BJ (cell line): ENCODE measurements at regions not wholly inside any gene's neighbourhood (a gene's known extent, or its start where the extent isn't known, plus 50 kb on each side); places are given as distances from the start of the nearest gene placed in this dataset.

Experiments used
- CTCF ChIA-PET: fragments of 350-600 bp; formaldehyde crosslinking; extraction: SDS; loops from one replicate; lab custom pipeline; 2021; ENCODE audit warnings: antibody characterized with exemption, inconsistent platforms; lab: Yijun Ruan, JAX
- POLR2A ChIA-PET: fragments of 300-600 bp; sonication (Branson Sonifier 250); formaldehyde crosslinking; extraction: SDS; loops from one replicate; lab custom pipeline; 2021; ENCODE audit warnings: antibody characterized with exemption; lab: Charles Lee
- DNase-seq: peaks from one replicate; pipeline ENCODE4 v3.0.0-alpha.2; 2011; ENCODE audit warnings: low read depth
- H3K27me3 ChIP-seq: 2 replicates; pipeline ENCODE4 v1.6.0; 2011; ENCODE audit warnings: low read length; ENCODE audit not compliant: control insufficient read depth, insufficient read depth
- H3K36me3 ChIP-seq: 2 replicates; pipeline ENCODE4 v1.5.1; 2011; ENCODE audit warnings: low read length; ENCODE audit not compliant: control insufficient read depth, insufficient read depth
- H3K4me3 ChIP-seq: 2 replicates; pipeline ENCODE4 v1.5.1; 2011; ENCODE audit warnings: low read depth, mild to moderate bottlenecking, control low read depth, low read length
- TF ChIP-seq, protein P1 (sequence below): IDR thresholded peaks from 2 replicates; pipeline ENCODE4 v1.5.1; 2011; ENCODE audit warnings: low read depth, mild to moderate bottlenecking, control low read depth, inconsistent platforms, low read length, moderate library complexity; ENCODE audit not compliant: insufficient read depth

DNA sequence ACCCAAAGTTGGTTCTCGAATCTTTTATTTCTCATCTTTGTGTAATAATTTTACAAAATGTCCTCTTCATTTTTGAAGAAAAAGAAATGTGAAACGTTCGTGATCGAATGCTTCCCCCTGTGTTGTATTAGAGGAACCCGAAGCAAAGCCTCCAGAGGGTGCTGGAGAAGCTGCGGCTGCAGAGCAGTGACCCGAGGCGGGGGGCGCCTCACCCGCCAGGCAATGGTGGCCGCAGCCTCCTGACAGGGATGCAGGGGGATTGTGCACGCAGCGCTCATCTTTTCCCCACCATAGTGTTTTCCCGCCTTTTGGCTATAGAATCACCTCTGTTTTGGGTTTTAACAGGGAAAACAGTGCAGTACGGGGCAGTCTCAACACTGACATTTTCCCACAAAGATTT lies 307.5 kb upstream of the ANKRD30A start:
- no peaks in the 10 kb centered on the region for H3K36me3 ChIP-seq
- DNase-seq, result no peak
- H3K27me3 ChIP-seq, result no peaks in the 10 kb centered on the region
- ChIA-PET CTCF (interaction anchor here (0.6 kb wide), 1 partner anchor 68 kb away, joined by 3 read pairs; no protein-coding TSS in a partner anchor), POLR2A (no interaction called here)
- H3K4me3 ChIP-seq, result no peak overlapping the region
- TF ChIP-seq, protein P1, sequence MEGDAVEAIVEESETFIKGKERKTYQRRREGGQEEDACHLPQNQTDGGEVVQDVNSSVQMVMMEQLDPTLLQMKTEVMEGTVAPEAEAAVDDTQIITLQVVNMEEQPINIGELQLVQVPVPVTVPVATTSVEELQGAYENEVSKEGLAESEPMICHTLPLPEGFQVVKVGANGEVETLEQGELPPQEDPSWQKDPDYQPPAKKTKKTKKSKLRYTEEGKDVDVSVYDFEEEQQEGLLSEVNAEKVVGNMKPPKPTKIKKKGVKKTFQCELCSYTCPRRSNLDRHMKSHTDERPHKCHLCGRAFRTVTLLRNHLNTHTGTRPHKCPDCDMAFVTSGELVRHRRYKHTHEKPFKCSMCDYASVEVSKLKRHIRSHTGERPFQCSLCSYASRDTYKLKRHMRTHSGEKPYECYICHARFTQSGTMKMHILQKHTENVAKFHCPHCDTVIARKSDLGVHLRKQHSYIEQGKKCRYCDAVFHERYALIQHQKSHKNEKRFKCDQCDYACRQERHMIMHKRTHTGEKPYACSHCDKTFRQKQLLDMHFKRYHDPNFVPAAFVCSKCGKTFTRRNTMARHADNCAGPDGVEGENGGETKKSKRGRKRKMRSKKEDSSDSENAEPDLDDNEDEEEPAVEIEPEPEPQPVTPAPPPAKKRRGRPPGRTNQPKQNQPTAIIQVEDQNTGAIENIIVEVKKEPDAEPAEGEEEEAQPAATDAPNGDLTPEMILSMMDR, result no peak

DNA sequence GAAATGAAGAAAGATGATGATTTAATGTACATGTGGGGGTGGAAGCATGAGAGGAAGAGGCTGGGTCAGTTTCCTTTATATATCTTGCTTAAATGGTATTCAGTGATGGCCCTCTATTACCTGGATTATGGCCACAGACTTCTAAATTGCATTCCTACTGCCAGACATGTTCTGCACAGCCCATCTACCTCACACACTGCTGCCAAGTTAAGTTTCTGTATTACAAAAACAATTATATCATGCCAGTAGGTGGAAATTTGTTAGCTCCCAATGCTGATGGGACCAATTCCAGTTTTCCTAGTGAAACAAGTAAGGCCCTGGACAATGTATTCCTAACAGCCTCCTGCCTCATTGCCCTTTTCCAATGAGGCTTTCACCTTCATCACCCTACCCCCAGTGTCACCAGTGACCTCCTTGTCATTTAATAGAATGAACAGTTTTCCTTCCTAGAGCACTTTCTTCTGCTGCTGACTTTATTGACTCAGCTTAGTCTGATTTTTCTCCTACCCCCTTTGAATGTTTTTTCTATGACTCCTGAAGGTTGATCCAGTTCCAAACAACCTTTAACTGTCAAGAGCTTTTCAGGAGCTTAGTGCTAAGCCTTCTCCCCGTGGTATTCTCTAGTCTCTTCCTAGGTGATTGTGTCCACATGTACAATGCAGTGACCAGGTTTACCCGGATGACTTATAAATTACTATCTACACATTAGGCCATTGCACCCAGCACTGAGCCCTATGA lies 316.6 kb upstream of the ANKRD30A start:
- H3K36me3 ChIP-seq, result no peaks in the 10 kb centered on the region
- DNase-seq, result no peak
- TF ChIP-seq, protein P1, result no peak
- ChIA-PET POLR2A (no interaction called here), CTCF (no interaction called here)
- H3K27me3 ChIP-seq, result no peaks in the 10 kb centered on the region
- no peak overlapping the region for H3K4me3 ChIP-seq

DNA sequence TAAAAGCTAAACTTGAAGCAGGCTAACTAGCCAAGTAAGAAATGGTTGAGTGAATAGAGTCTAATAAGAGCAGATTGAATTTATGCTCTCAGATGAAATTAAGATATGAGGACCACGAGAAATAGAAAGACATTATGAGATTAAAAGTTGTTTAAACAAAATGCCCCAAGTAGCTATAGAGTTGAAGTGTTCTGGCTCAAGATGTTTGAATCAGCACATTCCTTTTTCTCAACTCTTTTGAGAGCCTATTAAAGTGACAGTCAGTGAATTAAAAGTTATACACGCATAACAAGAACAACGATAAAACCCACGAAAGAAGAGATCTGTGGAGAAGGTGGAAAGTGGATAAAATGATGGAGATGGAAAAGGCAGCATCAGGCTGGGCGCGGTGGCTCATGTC lies 322.2 kb upstream of the ANKRD30A start:
- no peaks in the 10 kb centered on the region for H3K36me3 ChIP-seq
- POLR2A ChIA-PET, result no interaction called here
- TF ChIP-seq, protein P1, result no peak
- no peak overlapping the region for H3K4me3 ChIP-seq
- H3K27me3 ChIP-seq, result no peaks in the 10 kb centered on the region
- CTCF ChIA-PET, result no interaction called here
- DNase-seq, result no peak

DNA sequence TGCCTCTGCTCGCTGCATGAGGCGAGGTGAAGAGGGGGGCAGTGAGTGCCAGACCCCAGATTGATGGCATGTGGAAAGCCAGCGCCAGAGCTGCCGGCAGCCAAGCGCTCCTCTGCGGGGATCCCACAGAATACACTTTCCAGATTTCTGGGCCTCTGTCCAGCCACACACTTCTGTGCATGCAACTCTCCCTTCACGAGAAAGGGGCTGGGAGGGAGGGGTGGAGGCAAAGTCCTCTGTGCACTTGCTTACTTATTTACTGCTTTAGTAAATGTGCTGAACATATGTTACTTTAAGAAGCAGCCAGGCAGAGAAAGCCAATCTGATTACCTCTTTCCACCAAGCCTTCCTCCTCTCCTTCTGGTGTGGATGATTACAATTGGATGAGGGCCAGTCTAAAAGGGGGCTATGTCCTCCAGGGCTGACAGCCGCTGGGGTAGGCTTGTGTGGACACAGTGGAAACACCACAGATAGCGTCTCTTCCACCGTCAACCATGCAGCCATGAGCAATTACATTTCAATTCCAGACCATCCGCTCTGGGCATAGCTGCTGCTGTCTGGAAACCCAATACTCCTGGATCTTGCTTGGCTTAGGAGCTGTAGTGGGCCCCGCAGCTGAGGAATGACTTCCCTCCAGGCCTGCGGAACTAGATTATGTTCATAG lies 322.8 kb upstream of the ANKRD30A start:
- H3K4me3 ChIP-seq, result no peak overlapping the region
- CTCF ChIA-PET, result no interaction called here
- H3K36me3 ChIP-seq, result no peaks in the 10 kb centered on the region
- DNase-seq, result no peak
- TF ChIP-seq, protein P1, result no peak
- POLR2A ChIA-PET, result no interaction called here
- no peaks in the 10 kb centered on the region for H3K27me3 ChIP-seq

DNA sequence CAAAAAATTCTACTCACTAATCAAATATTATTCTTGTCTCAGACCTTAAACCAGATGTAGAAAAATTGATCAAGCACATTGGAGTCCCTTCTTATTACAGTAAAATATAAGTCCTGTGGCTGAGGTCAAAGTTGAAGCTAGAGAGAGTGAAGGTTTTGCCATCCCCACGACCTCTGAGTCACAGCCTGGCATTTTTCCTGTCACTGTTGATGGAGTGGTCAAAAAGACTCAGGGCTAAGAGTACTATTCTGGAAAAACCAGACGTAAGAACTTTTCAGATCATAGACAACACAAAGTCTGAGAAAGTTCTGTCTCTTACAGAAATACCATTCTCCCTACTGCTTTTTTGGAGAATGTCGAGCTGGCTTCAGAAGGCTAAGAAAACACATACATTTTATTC lies 323.7 kb upstream of the ANKRD30A start:
- ChIA-PET POLR2A (no interaction called here), CTCF (interaction anchor here (0.7 kb wide), 1 partner anchor 799 kb away, joined by 3 read pairs; no protein-coding TSS in a partner anchor)
- no peak for DNase-seq
- H3K27me3 ChIP-seq, result no peaks in the 10 kb centered on the region
- TF ChIP-seq, protein P1, result no peak
- no peak overlapping the region for H3K4me3 ChIP-seq
- H3K36me3 ChIP-seq, result no peaks in the 10 kb centered on the region
